DOHH2 (cell line): ENCODE measurements at regions not wholly inside any gene's neighbourhood (a gene's known extent, or its start where the extent isn't known, plus 50 kb on each side); places are given as distances from the start of the nearest gene placed in this dataset.
A peak's percentile ranks its signal among the peaks of the same experiment; 100 is the strongest.

ENCODE experiments used
- H3F3A ChIP-seq: fragments of 200-600 bp; sonication (generic), shearing (Covaris generic); 2 replicates; pipeline ENCODE4 v1.6.0; 2016; ENCODE audit warnings: antibody characterized with exemption, mild to moderate bottlenecking; ENCODE audit not compliant: control insufficient read depth, insufficient read depth
- H3K27ac ChIP-seq: fragments of 200-600 bp; sonication (generic); 2 replicates; pipeline ENCODE4 v1.5.1; 2014; ENCODE audit warnings: low read depth, mild to moderate bottlenecking, low read length, moderate library complexity
- H3K27me3 ChIP-seq: fragments of 200-600 bp; sonication (generic); 2 replicates; pipeline ENCODE4 v1.6.1; 2014; ENCODE audit warnings: mild to moderate bottlenecking, low read length, mixed read lengths; ENCODE audit not compliant: control insufficient read depth
- H3K36me3 ChIP-seq: fragments of 200-600 bp; sonication (generic); 2 replicates; pipeline ENCODE4 v1.6.1; 2014; ENCODE audit warnings: mild to moderate bottlenecking, low read length, moderate library complexity, mixed read lengths; ENCODE audit not compliant: control insufficient read depth
- H3K4me1 ChIP-seq: fragments of 200-600 bp; sonication (generic); 2 replicates; pipeline ENCODE4 v1.6.1; 2014; ENCODE audit warnings: mild to moderate bottlenecking, low read length, mixed read lengths; ENCODE audit not compliant: control insufficient read depth
- H3K4me2 ChIP-seq: fragments of 200-600 bp; sonication (generic); 2 replicates; pipeline ENCODE4 v1.6.0; 2014; ENCODE audit warnings: mild to moderate bottlenecking, low read length, moderate library complexity
- H3K4me3 ChIP-seq: fragments of 200-600 bp; sonication (generic); 2 replicates; pipeline ENCODE4 v1.5.1; 2014; ENCODE audit warnings: mild to moderate bottlenecking, low read length, mixed read lengths
- H3K79me2 ChIP-seq: fragments of 200-600 bp; sonication (generic); 2 replicates; pipeline ENCODE4 v1.6.1; 2014; ENCODE audit warnings: mild to moderate bottlenecking, low read length, mixed read lengths; ENCODE audit not compliant: control insufficient read depth
- H3K9me2 ChIP-seq: fragments of 200-600 bp; sonication (generic); replicated peaks from 2 replicates; pipeline ENCODE4 v1.6.1; 2014; ENCODE audit warnings: mild to moderate bottlenecking, low read length, mixed read lengths; ENCODE audit not compliant: control insufficient read depth
- H3K9me3 ChIP-seq: fragments of 200-600 bp; sonication (generic); 2 replicates; pipeline ENCODE4 v1.6.1; 2014; ENCODE audit warnings: antibody characterized with exemption, low read length, mixed read lengths; ENCODE audit not compliant: control insufficient read depth, insufficient read depth
- H4K20me1 ChIP-seq: fragments of 200-600 bp; sonication (generic); 2 replicates; pipeline ENCODE4 v1.6.0; 2014; ENCODE audit warnings: low read depth, mild to moderate bottlenecking, antibody characterized with exemption, low read length, moderate library complexity; ENCODE audit not compliant: control insufficient read depth, insufficient read depth
- CTCF ChIP-seq: fragments of 200-600 bp; sonication (generic); IDR thresholded peaks from one replicate; pipeline ENCODE4 v1.5.1; 2014; ENCODE audit warnings: antibody characterized with exemption, mild to moderate bottlenecking, low read depth, low read length; ENCODE audit not compliant: poor library complexity, severe bottlenecking
- EZH2phosphoT487 ChIP-seq: fragments of 200-600 bp; sonication (generic); IDR thresholded peaks from 2 replicates; pipeline ENCODE4 v1.6.1; 2017; ENCODE audit warnings: borderline replicate concordance, mild to moderate bottlenecking, antibody characterized with exemption, low read length, moderate library complexity, mixed read lengths

GRCh38 chr1:229124116-229124515 lies 146.8 kb upstream of the RAB4A start:
- H3F3A ChIP-seq = no peaks in the 10 kb centered on the region
- no peak overlapping the region for H3K4me3 ChIP-seq
- H3K36me3 ChIP-seq = no peaks in the 10 kb centered on the region
- H4K20me1 ChIP-seq = no peaks in the 10 kb centered on the region
- H3K4me1 ChIP-seq = peaks cover 22% of the 10 kb centered on the region
- no peaks in the 10 kb centered on the region for H3K27me3 ChIP-seq
- H3K9me3 ChIP-seq = no peaks in the 10 kb centered on the region
- TF ChIP-seq CTCF = no peak
- TF ChIP-seq EZH2phosphoT487 = no peak
- H3K4me2 ChIP-seq = no peak overlapping the region
- no peaks in the 10 kb centered on the region for H3K79me2 ChIP-seq
- H3K27ac ChIP-seq = no peak overlapping the region
- H3K9me2 ChIP-seq = no peaks in the 10 kb centered on the region

- TF ChIP-seq EZH2phosphoT487 (no peak), CTCF (no peak)
- Histone ChIP-seq H3K79me2 (no peaks in the 10 kb centered on the region), H3F3A (no peaks in the 10 kb centered on the region), H3K4me1 (peaks cover 27% of the 10 kb centered on the region), H3K9me3 (no peaks in the 10 kb centered on the region), H3K4me2 (no peak overlapping the region), H3K36me3 (no peaks in the 10 kb centered on the region), H3K27me3 (peaks cover 1% of the 10 kb centered on the region; the same call in 1 of the 2 replicates), H3K9me2 (no peaks in the 10 kb centered on the region), H3K4me3 (no peak overlapping the region), H4K20me1 (no peaks in the 10 kb centered on the region), H3K27ac (no peak overlapping the region)
These were observed 146.3 kb upstream of the RAB4A start for GRCh38 chr1:229124520-229125124.

GRCh38 chr1:229127301-229127700 lies 143.6 kb upstream of the RAB4A start:
- peaks cover 45% of the 10 kb centered on the region for H3K4me1 ChIP-seq
- peaks cover 6% of the 10 kb centered on the region; the same call in 1 of the 2 replicates for H3K27me3 ChIP-seq
- TF ChIP-seq CTCF (no peak), EZH2phosphoT487 (no peak)
- no peaks in the 10 kb centered on the region for H4K20me1 ChIP-seq
- no peaks in the 10 kb centered on the region for H3K9me2 ChIP-seq
- H3K4me3 ChIP-seq = no peak overlapping the region
- peak overlapping the region; percentile 38 for H3K4me2 ChIP-seq
- H3F3A ChIP-seq = no peaks in the 10 kb centered on the region
- no peaks in the 10 kb centered on the region for H3K79me2 ChIP-seq
- no peaks in the 10 kb centered on the region for H3K9me3 ChIP-seq
- H3K36me3 ChIP-seq = no peaks in the 10 kb centered on the region
- peak overlapping the region; percentile 8 for H3K27ac ChIP-seq
